H1 (cell line): ENCODE measurements at regions not wholly inside any gene's neighbourhood (a gene's known extent, or its start where the extent isn't known, plus 50 kb on each side); places are given as distances from the start of the nearest gene placed in this dataset.

Experiments used
- CTCF ChIA-PET: fragments of 300-600 bp; sonication (Branson Sonifier 250); formaldehyde crosslinking; loops from one replicate; lab custom pipeline; 2021; ENCODE audit not compliant: partially characterized antibody; lab: Charles Lee
- POLR2A ChIA-PET: fragments of 300-600 bp; sonication (Branson Sonifier 250); formaldehyde crosslinking; loops from one replicate; lab custom pipeline; 2021; ENCODE audit warnings: inconsistent platforms; ENCODE audit not compliant: partially characterized antibody; lab: Charles Lee
- DNase-seq, 2 experiments: peaks; one replicate each; pipeline versions ENCODE4 v3.0.0 to v3.0.0-alpha.2; 2010 to 2022; ENCODE audit warnings: low spot score in 2 of 2, low read depth in 1 of 2, mixed read lengths in 1 of 2
- FAIRE-seq: peaks from 2 replicates; lab custom pipeline; 2011; peaks lifted over from hg19 to GRCh38; lab: Jason Lieb, UNC
- H2AFZ ChIP-seq: 2 replicates; pipeline ENCODE4 v1.8.1; 2012; ENCODE audit warnings: low read length, inconsistent platforms
- H2AK5ac ChIP-seq: 2 replicates; pipeline ENCODE4 v1.6.1; 2013; ENCODE audit warnings: low read depth, low read length
- H2BK120ac ChIP-seq: replicated peaks from 2 replicates; pipeline ENCODE3; 2013; ENCODE audit warnings: low read depth, low read length, inconsistent platforms
- H2BK12ac ChIP-seq: 2 replicates; pipeline ENCODE4 v1.6.1; 2013; ENCODE audit warnings: low read depth, low read length
- H2BK15ac ChIP-seq: 2 replicates; pipeline ENCODE4 v1.6.1; 2013; ENCODE audit warnings: low read length
- H2BK20ac ChIP-seq: 2 replicates; pipeline ENCODE4 v1.6.1; 2013; ENCODE audit warnings: low read length
- H2BK5ac ChIP-seq: 2 replicates; pipeline ENCODE4 v1.6.1; 2013; ENCODE audit warnings: low read depth, low read length
- H3K14ac ChIP-seq: 2 replicates; pipeline ENCODE4 v1.6.1; 2013; ENCODE audit warnings: inconsistent platforms; ENCODE audit not compliant: insufficient read length
- H3K18ac ChIP-seq: 2 replicates; pipeline ENCODE4 v1.6.1; 2013; ENCODE audit warnings: low read length; ENCODE audit errors: extremely low read depth
- H3K23ac ChIP-seq: 2 replicates; pipeline ENCODE4 v1.6.1; 2013; ENCODE audit warnings: inconsistent platforms; ENCODE audit not compliant: insufficient read length
- H3K23me2 ChIP-seq: 2 replicates; pipeline ENCODE4 v1.6.1; 2013; ENCODE audit warnings: low read depth, low read length
- H3K27ac ChIP-seq: 2 replicates; pipeline ENCODE4 v1.6.1; 2011; ENCODE audit warnings: low read depth, low read length, inconsistent platforms
- H3K27me3 ChIP-seq, 4 experiments: replicated peaks in 1 of 4; 1 replicate in 1 of 4; 2 replicates in 3 of 4; pipeline versions ENCODE4 v1.6.1 to v1.8.1; 2011 to 2013; ENCODE audit warnings: low read length in 3 of 4, mild to moderate bottlenecking in 3 of 4, inconsistent platforms in 2 of 4, mixed read lengths in 2 of 4, moderate library complexity in 1 of 4; ENCODE audit not compliant: control insufficient read depth in 3 of 4, insufficient read depth in 3 of 4; ENCODE audit errors: extremely low read depth in 1 of 4
- H3K36me3 ChIP-seq, 4 experiments: 2 replicates each; pipeline versions ENCODE4 v1.6.1 to v1.8.1; 2011 to 2013; ENCODE audit warnings: mild to moderate bottlenecking in 4 of 4, low read length in 3 of 4, moderate library complexity in 2 of 4, control low read depth in 1 of 4, inconsistent platforms in 1 of 4; ENCODE audit not compliant: insufficient read depth in 4 of 4, control insufficient read depth in 2 of 4
- H3K4ac ChIP-seq: replicated peaks from 2 replicates; pipeline ENCODE3; 2013; ENCODE audit warnings: low read length, low read depth, mixed read lengths, inconsistent platforms; ENCODE audit not compliant: insufficient read length
- H3K4me1 ChIP-seq, 4 experiments: replicated peaks in 1 of 4; 1 replicate in 1 of 4; 2 replicates in 3 of 4; pipeline versions ENCODE4 v1.6.1 to v1.8.1; 2011 to 2013; ENCODE audit warnings: low read length in 3 of 4, inconsistent platforms in 2 of 4, mixed read lengths in 1 of 4; ENCODE audit not compliant: insufficient read depth in 4 of 4, control insufficient read depth in 3 of 4
- H3K4me2 ChIP-seq, 2 experiments: 2 replicates each; pipeline versions ENCODE4 v1.6.1 to v1.8.1; 2011 to 2013; ENCODE audit warnings: low read depth in 2 of 2, low read length in 2 of 2, control low read depth in 1 of 2, inconsistent platforms in 1 of 2, mild to moderate bottlenecking in 1 of 2; ENCODE audit not compliant: insufficient read depth in 1 of 2
- H3K4me3 ChIP-seq, 4 experiments: fragments of 200-600, 300-600 bp in 1 of 4; sonication (generic), shearing (Covaris generic), sonication (Bioruptor Twin) in 1 of 4; 2 replicates each; pipeline versions ENCODE4 v1.5.1 to v1.8.1; 2011 to 2016; ENCODE audit warnings: low read length in 4 of 4, low read depth in 3 of 4, control low read depth in 2 of 4, inconsistent platforms in 2 of 4, mild to moderate bottlenecking in 2 of 4, mixed read lengths in 1 of 4, moderate library complexity in 1 of 4; ENCODE audit not compliant: insufficient read depth in 2 of 4; ENCODE audit errors: extremely low read depth in 1 of 4
- H3K56ac ChIP-seq: replicated peaks from 2 replicates; pipeline ENCODE3; 2013; ENCODE audit warnings: low read depth, mild to moderate bottlenecking, mixed read lengths, low read length, inconsistent platforms; ENCODE audit not compliant: insufficient read length
- H3K79me1 ChIP-seq: 2 replicates; pipeline ENCODE4 v1.6.1; 2013; ENCODE audit warnings: low read depth, low read length, control low read depth
- H3K79me2 ChIP-seq, 2 experiments: 2 replicates each; pipeline versions ENCODE4 v1.6.1 to v1.8.1; 2012 to 2013; ENCODE audit warnings: low read length in 2 of 2, mild to moderate bottlenecking in 2 of 2, inconsistent platforms in 1 of 2; ENCODE audit not compliant: insufficient read depth in 2 of 2, control insufficient read depth in 1 of 2
- H3K9ac ChIP-seq, 4 experiments: replicated peaks in 1 of 4; 1 replicate in 1 of 4; 2 replicates in 3 of 4; pipeline versions ENCODE4 v1.6.1 to v1.8.1; 2011 to 2013; ENCODE audit warnings: low read depth in 3 of 4, low read length in 3 of 4, control low read depth in 2 of 4, mild to moderate bottlenecking in 2 of 4, moderate library complexity in 2 of 4, inconsistent platforms in 1 of 4; ENCODE audit errors: extremely low read depth in 1 of 4
- H3K9me3 ChIP-seq, 2 experiments: 2 replicates each; pipeline versions ENCODE4 v1.6.1 to v1.8.1; 2012 to 2013; ENCODE audit warnings: mild to moderate bottlenecking in 2 of 2, moderate library complexity in 2 of 2, control low read depth in 1 of 2, inconsistent platforms in 1 of 2, low read depth in 1 of 2, low read length in 1 of 2, mixed read lengths in 1 of 2; ENCODE audit not compliant: insufficient read depth in 2 of 2
- H4K20me1 ChIP-seq, 2 experiments: replicated peaks in 1 of 2; 2 replicates each; pipeline versions ENCODE3 to v1.8.1; 2011 to 2013; ENCODE audit warnings: inconsistent platforms in 2 of 2, low read length in 2 of 2, mild to moderate bottlenecking in 1 of 2; ENCODE audit not compliant: insufficient read depth in 2 of 2, control insufficient read depth in 1 of 2
- H4K5ac ChIP-seq: 2 replicates; pipeline ENCODE4 v1.6.1; 2013; ENCODE audit warnings: low read length, low read depth, mixed read lengths, inconsistent platforms; ENCODE audit not compliant: insufficient read length
- H4K8ac ChIP-seq: 2 replicates; pipeline ENCODE4 v1.8.0; 2013; ENCODE audit warnings: mild to moderate bottlenecking, moderate library complexity, low read length, inconsistent platforms; ENCODE audit not compliant: insufficient read depth; ENCODE audit errors: extremely low read depth
- H4K91ac ChIP-seq: replicated peaks from 2 replicates; pipeline ENCODE3; 2013; ENCODE audit warnings: low read length, mixed read lengths, inconsistent platforms; ENCODE audit not compliant: insufficient read length
- ATF2 ChIP-seq: IDR thresholded peaks from 2 replicates; pipeline ENCODE4 v1.6.1; 2012; ENCODE audit warnings: low read length, inconsistent platforms
- CBX8 ChIP-seq: fragments of 300-800, 300-1000 bp; sonication (generic); IDR thresholded peaks from 2 replicates; pipeline ENCODE4 v1.7.1; 2016; ENCODE audit warnings: low read depth, low read length, borderline replicate concordance
- GTF2F1 ChIP-seq: IDR thresholded peaks from 2 replicates; pipeline ENCODE4 v1.6.1; 2012; ENCODE audit warnings: low read depth, low read length, improper control_type of control experiment, borderline replicate concordance
- HDAC2 ChIP-seq, 2 experiments: fragments of 300-600 bp in 1 of 2; sonication (generic) in 1 of 2; IDR thresholded peaks; 2 replicates each; pipeline ENCODE4 v1.6.1; 2011 to 2012; ENCODE audit warnings: low read depth in 2 of 2, low read length in 2 of 2, mild to moderate bottlenecking in 2 of 2, moderate library complexity in 2 of 2, borderline replicate concordance in 1 of 2, inconsistent platforms in 1 of 2
- KDM5A ChIP-seq: fragments of 200-600 bp; IDR thresholded peaks from 2 replicates; pipeline ENCODE4 v1.7.1; 2012; ENCODE audit warnings: mild to moderate bottlenecking, low read length, inconsistent platforms, mixed read lengths
- NANOG ChIP-seq: IDR thresholded peaks from 2 replicates; pipeline ENCODE4 v1.6.1; 2011; ENCODE audit warnings: low read length, low read depth, mild to moderate bottlenecking, inconsistent platforms; ENCODE audit not compliant: insufficient read depth, poor library complexity, severe bottlenecking
- SIX5 ChIP-seq: IDR thresholded peaks from 2 replicates; pipeline ENCODE4 v1.6.1; 2011; ENCODE audit warnings: mild to moderate bottlenecking, low read depth, low read length
- SP2 ChIP-seq: IDR thresholded peaks from 2 replicates; pipeline ENCODE4 v1.6.1; 2012; ENCODE audit warnings: mild to moderate bottlenecking, low read length, inconsistent platforms
- TAF1 ChIP-seq: IDR thresholded peaks from 2 replicates; pipeline ENCODE4 v1.6.1; 2011; ENCODE audit warnings: mild to moderate bottlenecking, low read depth, low read length
- TBP ChIP-seq: IDR thresholded peaks from 2 replicates; pipeline ENCODE4 v1.6.1; 2011; ENCODE audit warnings: low read depth, low read length, improper control_type of control experiment
- YY1 ChIP-seq: IDR thresholded peaks from 2 replicates; pipeline ENCODE4 v1.6.1; 2011; ENCODE audit warnings: low read depth, mild to moderate bottlenecking, low read length
- WGBS, 2 experiments: shearing (Covaris generic) in 1 of 2; methylation state at CpG; one replicate each; pipeline versions ENCODE4 v1.1.6 to v1.1.7; 2013 to 2015; ENCODE audit warnings: low lambda C conversion rate in 2 of 2, mixed read lengths in 2 of 2, inconsistent platforms in 1 of 2, low coverage in 1 of 2, missing lambda C conversion rate in 1 of 2; ENCODE audit not compliant: insufficient replicate concordance in 2 of 2, insufficient coverage in 1 of 2, insufficient read length in 1 of 2; ENCODE audit errors: extremely low coverage in 1 of 2, missing lambda C conversion rate in 1 of 2; 5-methylcytosine and 5-hydroxymethylcytosine counted together
- TF ChIP-seq, protein P1 (sequence below): IDR thresholded peaks from 2 replicates; pipeline ENCODE4 v1.6.1; 2012; ENCODE audit warnings: inconsistent platforms

DNA sequence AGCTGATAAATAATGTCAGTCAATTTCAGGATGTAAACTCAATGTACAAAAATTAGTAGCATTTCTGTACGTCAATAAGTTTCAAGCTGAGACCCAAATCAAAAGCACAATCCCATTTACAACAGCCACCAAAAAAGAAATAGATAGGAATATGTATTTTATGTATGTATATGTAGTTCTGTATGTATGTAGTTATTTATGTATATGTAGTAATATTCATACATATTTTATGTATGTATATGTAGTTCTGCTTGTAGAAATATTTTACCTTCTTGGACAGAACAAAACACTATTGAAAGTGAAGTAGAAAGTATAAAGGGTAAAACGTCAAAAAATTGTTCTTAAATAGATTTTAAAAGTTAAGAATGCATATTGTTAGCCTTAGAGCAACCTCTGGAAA lies 591.0 kb upstream of the SETBP1 start:
- Histone ChIP-seq H3K36me3 (no peaks in the 10 kb centered on the region), H4K8ac (no peak overlapping the region), H3K27ac (no peak overlapping the region), H3K9me3 (no peaks in the 10 kb centered on the region; a peak in 1 of 4 replicates), H2BK12ac (no peak overlapping the region), H3K4me3 (no peak overlapping the region), H3K79me1 (no peaks in the 10 kb centered on the region), H2AFZ (no peak overlapping the region), H3K9ac (no peak overlapping the region), H3K4me2 (no peak overlapping the region), H3K23me2 (no peaks in the 10 kb centered on the region), H3K23ac (no peak overlapping the region), H2BK15ac (no peak overlapping the region), H3K79me2 (no peaks in the 10 kb centered on the region), H4K5ac (no peak overlapping the region), H3K18ac (no peak overlapping the region), H3K4ac (no peak overlapping the region), H2BK120ac (no peak overlapping the region), H2BK5ac (no peak overlapping the region), H4K91ac (no peak overlapping the region), H3K56ac (no peak overlapping the region), H4K20me1 (no peaks in the 10 kb centered on the region), H3K27me3 (peaks cover 0 to 1% (median 0%) of the 10 kb centered on the region in 4 experiments; a peak in 1 of 7 replicates), H3K14ac (no peak overlapping the region), H2BK20ac (no peak overlapping the region), H3K4me1 (peaks cover 0 to 7% (median 0%) of the 10 kb centered on the region in 4 experiments; a peak in 1 of 7 replicates), H2AK5ac (no peak overlapping the region)
- FAIRE-seq (no peak), DNase-seq (no peak)
- POLR2A ChIA-PET: no interaction called here
- CTCF ChIA-PET: interaction anchor here (3.0 kb wide), 1 partner anchor 9 kb away, joined by 12 read pairs; no protein-coding TSS in a partner anchor
- 68% methylated on average over 2 of the region's 2 CpGs; no CpG with 5 or more reads in 1 of the 2 experiments for WGBS, 2 experiments
- TF ChIP-seq KDM5A (no peak), ATF2 (no peak), NANOG (no peak), TBP (no peak), SIX5 (no peak), SP2 (no peak), CBX8 (no peak), YY1 (no peak), HDAC2 (IDR thresholded peaks at IDR 0.05; ENCODE audit: borderline replicate concordance in 1 of 2, low read depth in 2 of 2, low read length in 2 of 2) (no peak), TAF1 (no peak), GTF2F1 (no peak)
- TF ChIP-seq, protein P1, sequence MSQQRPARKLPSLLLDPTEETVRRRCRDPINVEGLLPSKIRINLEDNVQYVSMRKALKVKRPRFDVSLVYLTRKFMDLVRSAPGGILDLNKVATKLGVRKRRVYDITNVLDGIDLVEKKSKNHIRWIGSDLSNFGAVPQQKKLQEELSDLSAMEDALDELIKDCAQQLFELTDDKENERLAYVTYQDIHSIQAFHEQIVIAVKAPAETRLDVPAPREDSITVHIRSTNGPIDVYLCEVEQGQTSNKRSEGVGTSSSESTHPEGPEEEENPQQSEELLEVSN: no peak
